Kidney (tissue), 10 donors: ENCODE measurements at regions not wholly inside any gene's neighbourhood (a gene's known extent, or its start where the extent isn't known, plus 50 kb on each side); places are given as distances from the start of the nearest gene placed in this dataset.
"Not testable (repeated sequence)": the region's sequence is repeated elsewhere in the genome, so short reads cannot be mapped to it uniquely, and the experiment has no call there.

ENCODE experiments used
- DNase-seq, 5 donors: peaks; one replicate each; pipeline ENCODE4 v3.0.0-alpha.2; 2013 to 2020
- FAIRE-seq: peaks from 2 replicates; lab custom pipeline; 2012; peaks lifted over from hg19 to GRCh38; lab: Jason Lieb, UNC
- H3K27ac ChIP-seq, 2 donors: one replicate each; pipeline ENCODE4 v1.7.0; 2013; ENCODE audit warnings: low read depth in 2 of 2, low read length in 2 of 2, inconsistent platforms in 1 of 2
- H3K27me3 ChIP-seq: one replicate; pipeline ENCODE4 v1.7.1; 2013; ENCODE audit warnings: low read length, inconsistent platforms; ENCODE audit not compliant: control insufficient read depth, insufficient read depth
- H3K36me3 ChIP-seq, 3 donors: one replicate each; pipeline versions ENCODE4 v1.7.0 to v1.7.1; 2013; ENCODE audit warnings: low read length in 3 of 3, control low read depth in 1 of 3, inconsistent platforms in 1 of 3; ENCODE audit not compliant: insufficient read depth in 3 of 3, control insufficient read depth in 2 of 3
- H3K4me1 ChIP-seq, 3 donors: one replicate each; pipeline versions ENCODE4 v1.7.0 to v1.7.1; 2013; ENCODE audit warnings: low read length in 3 of 3, inconsistent platforms in 1 of 3, low read depth in 1 of 3; ENCODE audit not compliant: control insufficient read depth in 2 of 3, insufficient read depth in 2 of 3
- H3K4me3 ChIP-seq, 3 donors: one replicate each; pipeline versions ENCODE4 v1.7.0 to v1.8.1; 2013; ENCODE audit warnings: low read length in 3 of 3, control low read depth in 1 of 3, inconsistent platforms in 1 of 3
- H3K9ac ChIP-seq, 3 donors: one replicate each; pipeline versions ENCODE4 v1.7.0 to v1.7.1; 2013; ENCODE audit warnings: low read length in 3 of 3, control low read depth in 1 of 3, inconsistent platforms in 1 of 3
- H3K9me3 ChIP-seq, 3 donors: one replicate each; pipeline versions ENCODE4 v1.7.0 to v1.7.1; 2013; ENCODE audit warnings: low read length in 3 of 3, control low read depth in 1 of 3, inconsistent platforms in 1 of 3; ENCODE audit not compliant: control insufficient read depth in 2 of 3, insufficient read depth in 1 of 3
- intact Hi-C: fragments of 100-400 bp; cut with DNase I; formaldehyde crosslinking; loops from one replicate; pipeline ENCODE4 v1.11.1; 2022
- donor health status: control.
- donor health status: control.
- donor health status: DM: yes; HTN: yes; CAD: no.
- donor health status: Normal renal cell carcinoma (clear cell type).

DNA sequence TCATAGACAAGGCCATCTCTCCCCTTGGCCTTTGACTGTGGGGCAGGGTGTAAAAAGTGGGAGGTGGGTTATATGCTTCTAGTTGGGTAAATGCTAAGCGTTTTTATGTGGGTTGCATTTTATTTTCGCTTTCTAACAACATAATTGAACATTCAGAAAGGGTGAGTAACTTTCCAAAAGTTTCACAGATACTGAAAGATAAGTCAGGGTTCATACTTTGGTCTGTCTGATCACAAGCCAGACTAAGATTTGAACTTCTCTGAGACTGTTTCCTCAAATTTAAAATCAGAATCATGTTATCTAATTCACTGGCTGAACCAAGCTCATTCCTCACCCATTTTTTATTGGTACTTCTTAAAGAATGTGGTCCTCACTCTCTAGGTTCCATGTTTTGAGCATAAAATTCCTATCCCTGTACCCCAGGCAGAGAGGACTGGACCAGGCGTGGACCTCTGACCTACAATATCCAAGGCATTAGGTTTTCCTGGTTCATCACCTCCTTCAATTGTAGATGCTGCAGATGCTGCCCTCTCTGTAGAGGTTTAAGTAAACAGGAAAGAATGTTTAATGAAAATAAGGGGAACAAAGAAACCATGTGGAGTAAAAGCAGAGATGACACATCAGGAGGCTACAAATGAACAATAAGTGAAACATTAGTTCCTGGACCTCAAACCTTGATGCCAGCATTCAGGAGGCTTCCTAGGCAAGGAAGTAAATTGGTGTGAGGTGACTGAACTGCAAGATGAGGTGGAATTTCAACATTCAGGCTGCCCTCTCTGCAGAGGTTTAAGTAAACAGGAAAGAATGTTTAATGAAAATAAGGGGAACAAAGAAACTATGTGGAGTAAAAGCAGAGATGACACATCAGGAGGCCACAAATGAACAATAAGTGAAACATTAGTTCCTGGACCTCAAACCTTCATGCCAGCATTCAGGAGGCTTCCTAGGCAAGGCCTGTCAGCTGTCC lies 198.8 kb upstream of the ZNF658 start:
- H3K27ac ChIP-seq, DNase-seq, H3K4me3 ChIP-seq, H3K36me3 ChIP-seq, H3K27me3 ChIP-seq, H3K9ac ChIP-seq, H3K4me1 ChIP-seq, intact Hi-C loops, H3K9me3 ChIP-seq, FAIRE-seq: not testable (repeated sequence)

DNA sequence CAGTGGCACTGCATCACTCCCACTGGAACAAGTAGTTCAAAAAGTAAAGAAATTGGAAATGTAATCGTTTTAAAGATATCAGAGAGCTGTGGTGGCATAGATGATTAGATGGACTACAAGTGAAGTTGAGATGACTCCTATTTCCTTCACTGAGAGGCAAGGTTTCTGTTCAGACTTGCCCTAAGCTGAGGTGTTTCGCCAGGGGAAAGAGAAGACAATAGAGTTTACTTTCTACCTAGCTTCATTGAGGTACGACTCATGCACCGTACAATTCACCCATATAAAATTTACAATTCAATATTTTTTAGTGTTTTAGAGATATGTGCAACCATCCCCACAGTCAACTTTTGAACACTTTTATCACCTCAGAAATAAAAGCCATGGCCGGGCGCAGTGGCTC lies 189.0 kb upstream of the ZNF658 start:
- DNase-seq, H3K9me3 ChIP-seq, H3K36me3 ChIP-seq, FAIRE-seq, H3K4me3 ChIP-seq, H3K4me1 ChIP-seq, H3K9ac ChIP-seq, intact Hi-C loops, H3K27me3 ChIP-seq, H3K27ac ChIP-seq: not testable (repeated sequence)

DNA sequence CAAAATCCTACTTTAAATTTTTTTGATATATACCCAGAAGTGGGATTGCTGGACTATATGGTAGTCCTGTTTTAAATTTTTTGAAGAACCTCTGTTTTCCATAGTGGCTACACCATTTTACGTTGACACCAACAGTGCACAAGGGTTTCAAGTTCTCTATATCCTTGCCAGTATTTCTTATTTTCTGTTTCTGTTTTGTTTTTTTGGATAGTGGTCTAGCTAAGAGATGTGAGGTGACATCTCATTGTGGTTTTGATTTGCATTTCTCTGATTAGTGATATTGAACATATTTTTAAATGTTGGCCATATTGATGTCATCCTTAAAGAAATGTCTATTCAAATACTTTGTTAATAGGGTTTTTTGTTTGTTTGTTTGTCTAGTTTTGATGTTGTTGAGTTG lies 187.7 kb upstream of the ZNF658 start:
- H3K36me3 ChIP-seq, DNase-seq, H3K4me1 ChIP-seq, H3K9me3 ChIP-seq, FAIRE-seq, H3K27ac ChIP-seq, intact Hi-C loops, H3K4me3 ChIP-seq, H3K9ac ChIP-seq, H3K27me3 ChIP-seq: not testable (repeated sequence)

DNA sequence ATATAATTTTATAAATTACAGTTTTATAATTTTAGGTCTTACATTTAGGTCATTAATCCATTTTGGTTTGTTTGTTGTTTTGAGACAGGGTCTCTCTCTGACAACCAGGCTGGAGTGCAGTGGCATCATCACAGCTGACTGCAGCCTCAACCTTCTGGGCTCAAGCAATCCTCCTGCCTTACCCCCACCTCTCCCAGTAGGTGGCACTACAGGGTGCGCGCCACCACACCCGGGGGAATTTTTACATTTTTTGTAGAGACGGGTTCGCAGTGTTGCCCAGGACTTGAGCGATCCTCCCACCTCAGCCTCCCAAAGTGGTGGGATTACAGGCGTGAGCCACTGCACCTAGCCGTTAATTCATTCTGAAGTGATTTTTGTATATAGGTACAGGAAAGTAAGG lies 187.0 kb upstream of the ZNF658 start:
- H3K4me1 ChIP-seq, FAIRE-seq, H3K9ac ChIP-seq, H3K9me3 ChIP-seq, H3K27ac ChIP-seq, intact Hi-C loops, DNase-seq, H3K4me3 ChIP-seq, H3K36me3 ChIP-seq, H3K27me3 ChIP-seq: not testable (repeated sequence)

DNA sequence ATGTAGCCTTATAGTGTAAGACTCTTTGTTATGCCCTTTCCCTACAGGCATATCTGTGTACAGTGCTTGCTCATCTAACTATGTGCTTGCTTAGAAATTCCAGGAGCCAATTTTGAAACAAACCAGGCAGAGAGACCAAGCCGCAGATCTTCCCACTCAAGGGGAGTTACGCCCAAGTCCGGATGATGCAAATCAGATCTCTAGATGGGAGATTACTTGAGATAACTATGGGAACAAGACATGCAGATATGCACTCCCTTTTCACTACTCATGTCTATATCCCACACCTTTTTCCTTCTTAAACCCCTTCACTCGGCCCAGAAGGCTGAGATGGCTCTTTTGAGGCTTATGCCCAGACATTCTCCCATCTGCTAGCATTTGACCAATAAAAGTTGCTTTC lies 179.7 kb upstream of the ZNF658 start:
- intact Hi-C loops, H3K4me3 ChIP-seq, H3K4me1 ChIP-seq, H3K9ac ChIP-seq, H3K27ac ChIP-seq, H3K27me3 ChIP-seq, FAIRE-seq, H3K36me3 ChIP-seq, DNase-seq, H3K9me3 ChIP-seq: not testable (repeated sequence)

DNA sequence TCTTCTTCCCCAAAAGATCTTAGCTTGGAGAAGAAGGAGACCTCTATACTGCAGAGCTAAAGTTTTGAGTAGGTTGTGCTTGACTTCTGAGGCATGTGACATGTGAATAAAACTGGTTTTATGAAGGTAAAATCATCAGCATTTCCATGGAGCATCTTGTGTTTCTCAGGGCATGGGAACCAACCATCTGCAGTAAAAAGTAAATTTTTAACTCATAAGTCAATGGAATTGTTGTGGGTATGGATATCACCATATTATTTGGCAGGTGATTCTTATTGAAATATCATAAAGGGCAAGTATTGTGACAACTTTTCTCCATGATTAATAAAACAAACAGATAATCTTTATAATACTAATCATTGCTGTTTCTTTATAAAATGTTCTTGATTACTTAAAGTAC lies 173.0 kb upstream of the ZNF658 start:
- H3K36me3 ChIP-seq, DNase-seq, H3K9me3 ChIP-seq, FAIRE-seq, intact Hi-C loops, H3K27me3 ChIP-seq, H3K9ac ChIP-seq, H3K4me1 ChIP-seq, H3K27ac ChIP-seq, H3K4me3 ChIP-seq: not testable (repeated sequence)

DNA sequence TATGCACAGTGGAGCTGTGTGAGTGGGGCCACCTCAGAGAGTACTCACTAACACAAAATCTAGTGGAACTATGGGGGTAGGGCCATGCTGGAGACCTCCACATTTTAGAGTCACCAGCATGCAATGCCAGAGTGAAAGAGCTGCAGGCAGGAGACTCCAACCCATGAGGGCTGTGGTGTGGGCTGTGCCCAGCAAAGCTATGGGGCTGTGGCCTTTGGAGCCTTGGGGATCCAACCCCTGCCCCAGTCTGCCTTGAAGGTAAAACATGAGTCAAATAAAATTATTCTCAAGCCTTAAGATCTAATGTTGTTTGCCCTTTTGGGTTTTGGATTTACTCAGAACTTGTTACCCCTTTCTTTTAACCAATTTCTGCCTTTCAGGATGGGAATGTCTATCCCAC lies 163.8 kb upstream of the ZNF658 start:
- intact Hi-C loops, H3K27ac ChIP-seq, H3K9ac ChIP-seq, H3K4me1 ChIP-seq, H3K9me3 ChIP-seq, H3K4me3 ChIP-seq, FAIRE-seq, H3K36me3 ChIP-seq, H3K27me3 ChIP-seq: not testable (repeated sequence)
- DNase-seq, result peak in 1 of 5 donors; percentile 9

DNA sequence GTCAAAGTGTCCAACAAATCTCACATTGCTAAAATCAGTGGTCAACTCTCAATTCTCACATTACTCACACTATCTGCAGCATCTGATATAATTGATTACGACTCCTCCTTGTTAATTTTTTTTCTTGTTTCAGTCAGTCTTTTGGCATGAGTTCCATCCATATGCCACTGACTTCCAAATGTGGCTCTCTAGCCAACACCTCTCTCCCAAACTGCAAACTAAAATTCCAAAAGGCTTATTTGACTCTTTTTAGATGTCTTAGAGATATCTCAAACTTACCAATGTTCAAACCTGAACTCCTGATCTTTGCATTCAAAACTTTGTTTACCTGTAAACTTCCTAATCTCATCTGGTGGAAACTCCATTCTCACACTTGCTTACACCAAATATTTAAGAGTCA lies 162.1 kb upstream of the ZNF658 start:
- H3K27me3 ChIP-seq, H3K9me3 ChIP-seq, H3K27ac ChIP-seq, H3K36me3 ChIP-seq, H3K4me3 ChIP-seq, DNase-seq, FAIRE-seq, intact Hi-C loops, H3K4me1 ChIP-seq, H3K9ac ChIP-seq: not testable (repeated sequence)
